NCI-H748 (cell line): ENCODE measurements at regions not wholly inside any gene's neighbourhood (a gene's known extent, or its start where the extent isn't known, plus 50 kb on each side); places are given as distances from the start of the nearest gene placed in this dataset.
A peak's percentile ranks its signal among the peaks of the same experiment; 100 is the strongest.

Source experiments
- DNase-seq: peaks from one replicate; lab custom pipeline; 2025; ENCODE audit not compliant: unreplicated experiment; lab: John Stamatoyannopoulos, UW

- no peak for DNase-seq
Measured at GRCh38 chr18:75553021-75553420, 125.5 kb upstream of the SMIM21 start.

GRCh38 chr18:75551071-75551470 is 123.6 kb upstream of the SMIM21 start:
- no peak for DNase-seq

DNA sequence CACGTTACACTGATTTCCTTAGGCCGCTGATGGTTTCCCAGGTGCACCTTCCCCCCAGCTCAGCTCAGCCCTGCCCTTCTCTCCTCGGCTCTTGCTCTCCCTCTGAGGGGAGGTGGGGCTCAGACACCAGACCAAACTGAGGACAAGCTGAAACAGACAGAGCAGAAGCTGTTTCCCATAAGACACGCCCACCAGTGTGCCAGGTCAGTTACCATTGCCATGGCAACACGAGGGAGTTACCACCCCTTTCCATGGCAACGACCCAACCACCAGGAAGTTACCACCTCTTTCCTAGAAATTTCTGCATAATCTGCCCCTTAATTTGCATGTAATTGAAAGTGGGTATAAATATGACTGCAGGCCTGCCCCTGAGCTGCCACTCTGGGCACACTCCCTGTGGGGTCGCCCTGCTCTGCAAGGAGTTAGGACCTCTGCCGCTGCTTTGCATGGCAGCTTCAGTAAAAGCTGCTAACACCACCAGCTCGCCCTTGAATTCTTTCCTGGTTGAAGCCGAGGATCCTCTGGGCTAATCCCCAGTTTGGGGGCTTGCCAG is 120.9 kb upstream of the SMIM21 start:
- DNase-seq = peak; percentile 92

GRCh38 chr18:75546964-75547363 is 119.5 kb upstream of the SMIM21 start:
- DNase-seq = no peak

- DNase-seq = no peak
Measured at GRCh38 chr18:75545189-75545588, 117.7 kb upstream of the SMIM21 start.

DNA sequence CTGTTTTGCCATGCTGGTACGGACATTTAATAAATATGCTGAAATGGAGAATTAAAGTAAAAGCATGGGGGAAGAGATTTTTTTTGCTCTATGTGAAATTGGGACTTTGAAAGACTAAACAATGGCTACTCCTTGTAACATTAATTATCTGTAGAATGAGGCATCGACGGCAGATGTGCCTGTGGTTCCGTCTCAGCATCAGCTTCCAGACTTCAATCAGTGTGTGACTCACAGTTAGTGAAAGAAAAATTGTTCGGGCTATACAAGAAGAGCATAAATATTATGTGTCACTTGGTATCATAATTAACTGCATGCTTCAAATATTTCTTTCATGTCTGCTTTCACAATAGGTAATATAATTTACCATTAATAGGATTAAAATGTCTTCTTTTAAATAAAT is 117.0 kb upstream of the SMIM21 start:
- no peak for DNase-seq

DNA sequence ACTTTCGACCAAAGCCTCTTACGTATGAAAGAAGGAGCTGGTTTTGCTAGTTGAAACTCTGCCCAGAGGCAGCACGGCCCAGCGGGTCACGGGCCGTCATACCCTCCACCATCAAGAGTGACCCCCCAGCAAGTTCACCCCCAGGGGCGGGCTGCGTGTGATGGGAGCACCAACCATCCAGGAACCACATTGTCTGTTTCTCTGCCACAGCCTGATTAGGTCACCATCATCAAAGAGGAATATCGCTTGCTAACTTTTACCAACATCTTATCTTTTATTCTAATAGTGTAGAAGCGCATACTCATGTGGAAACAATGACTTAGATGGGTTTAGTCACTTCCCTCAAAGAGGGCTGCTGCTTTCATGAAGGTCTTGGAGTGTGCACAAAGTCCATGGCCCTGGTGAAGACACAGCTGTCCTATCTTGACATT is 116.6 kb upstream of the SMIM21 start:
- no peak for DNase-seq

- no peak for DNase-seq
Measured at GRCh38 chr18:75538727-75539126, 111.2 kb upstream of the SMIM21 start.

DNA sequence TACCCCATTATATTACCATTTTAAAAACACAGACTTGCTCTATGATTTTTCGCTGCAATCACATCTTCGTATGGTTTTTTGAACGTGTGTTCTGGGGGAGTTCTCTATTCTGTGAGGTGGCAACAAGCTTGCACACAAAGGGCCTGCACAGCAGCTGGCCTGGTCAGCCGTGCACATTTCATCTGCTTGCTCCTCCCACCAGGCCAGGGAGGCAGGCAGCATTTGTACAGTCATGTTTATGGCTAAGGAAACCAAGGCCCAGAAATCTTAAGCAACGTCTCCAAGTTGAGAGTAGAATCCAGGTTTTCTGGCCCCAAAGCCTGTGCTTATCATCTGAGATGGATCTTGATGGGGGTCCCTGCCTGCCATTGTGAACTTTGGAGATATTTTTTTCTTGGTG is 106.4 kb upstream of the SMIM21 start:
- DNase-seq = no peak

DNA sequence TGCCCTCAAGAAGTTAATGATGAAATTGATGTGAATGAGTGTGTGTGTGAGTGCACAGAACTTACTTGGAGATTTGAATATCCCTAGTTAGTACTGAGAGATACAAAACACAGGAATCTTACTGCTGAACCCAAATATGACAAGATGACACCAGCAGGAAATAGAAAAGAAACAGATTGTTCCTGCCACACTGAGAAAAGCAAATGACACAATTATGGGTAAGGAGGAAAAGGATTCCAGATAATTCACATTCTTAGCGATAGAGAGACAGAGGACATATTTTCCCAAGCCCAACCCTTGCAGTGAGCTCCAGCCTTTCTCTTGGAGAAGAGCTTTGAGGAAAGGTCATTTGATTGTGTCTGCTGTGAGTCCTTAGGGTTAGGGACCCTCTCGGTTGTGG is 105.7 kb upstream of the SMIM21 start:
- no peak for DNase-seq

DNA sequence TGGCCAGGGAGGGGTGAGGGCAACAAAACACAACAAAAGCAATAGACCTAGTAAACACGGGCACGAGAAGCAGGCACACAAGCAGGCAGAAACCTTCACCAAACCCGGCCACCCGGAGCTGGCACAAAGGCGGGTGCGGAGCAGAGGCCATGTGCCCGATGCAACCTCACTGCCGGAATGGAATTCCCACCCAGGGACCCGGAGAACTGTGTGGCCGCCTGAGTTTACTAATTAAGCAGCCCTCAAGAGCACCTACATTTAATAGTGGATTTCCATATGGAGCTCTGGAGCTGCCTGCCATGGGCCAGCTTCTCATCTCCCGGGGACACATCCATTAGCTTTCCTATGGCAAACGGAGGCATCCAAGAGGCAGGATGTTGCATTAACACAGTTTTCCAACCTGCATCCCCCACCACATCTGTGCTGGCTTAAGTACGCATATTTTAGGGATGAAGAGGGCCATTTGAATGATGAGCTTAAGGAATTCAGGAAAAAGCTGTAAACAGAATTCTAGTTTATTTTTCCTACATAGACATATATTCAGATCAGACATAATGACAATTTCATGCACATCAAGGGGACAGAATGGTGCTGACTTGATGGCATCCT is 104.5 kb upstream of the SMIM21 start:
- no peak for DNase-seq

DNA sequence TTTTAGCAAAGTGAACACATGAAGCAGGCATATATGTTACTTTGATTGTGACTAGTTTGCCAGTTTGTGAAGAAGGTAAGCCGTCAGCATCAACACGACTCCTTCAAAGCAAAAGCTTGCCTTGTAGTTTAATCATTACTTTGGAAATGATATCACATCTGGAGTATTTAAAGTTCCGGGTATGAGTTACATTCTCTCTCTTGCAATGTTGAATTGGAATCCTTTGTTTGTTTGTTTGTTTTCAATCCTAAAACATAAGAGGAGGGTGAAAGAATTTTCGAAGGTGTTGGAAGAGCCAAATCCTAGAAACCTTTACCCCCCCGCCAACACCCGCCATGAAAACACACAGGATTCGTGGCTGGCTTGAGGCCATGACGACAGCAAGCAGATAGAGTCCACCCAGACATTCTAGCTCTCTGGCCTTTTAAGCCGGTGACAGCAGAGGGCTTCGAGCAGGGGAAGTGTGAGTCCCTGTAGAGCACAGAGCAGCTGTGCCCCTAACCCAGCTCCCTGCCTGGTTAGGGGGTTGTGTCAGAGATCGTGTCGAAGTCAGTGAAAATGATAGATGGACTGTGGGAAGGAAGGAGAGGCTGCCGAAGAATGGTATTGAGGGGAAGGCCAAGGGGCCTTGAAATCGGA is 103.8 kb upstream of the SMIM21 start:
- DNase-seq = no peak

DNA sequence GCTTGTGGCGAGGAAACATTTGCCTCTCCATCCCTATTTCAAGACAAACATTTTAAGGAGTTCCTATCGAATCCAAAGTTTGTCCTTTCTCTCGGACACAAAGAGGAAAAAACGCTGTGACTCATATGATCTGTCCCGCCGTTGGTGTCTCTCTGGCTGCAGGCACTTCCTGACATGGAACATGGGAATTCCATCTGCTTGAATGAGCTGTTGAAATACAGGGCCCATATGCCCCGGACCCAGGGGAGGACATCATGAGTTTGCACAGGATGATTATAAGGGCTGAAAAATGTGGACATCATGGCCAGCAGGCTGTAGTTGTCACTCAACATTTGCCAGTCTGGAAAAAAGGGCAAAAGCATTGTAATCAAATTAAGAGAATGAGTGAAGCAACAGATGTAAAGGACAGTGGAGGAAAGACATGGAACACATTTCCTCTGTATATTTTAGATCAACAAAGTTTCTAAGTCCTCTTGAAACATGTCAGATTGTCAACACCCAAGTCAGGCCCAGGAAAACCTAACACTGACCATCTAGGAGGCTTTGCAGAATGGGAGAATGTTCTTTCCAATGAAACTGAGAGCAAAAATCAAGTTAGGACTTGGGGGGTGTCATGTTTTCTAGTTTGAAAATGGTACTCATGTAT is 103.2 kb upstream of the SMIM21 start:
- DNase-seq = no peak

- no peak for DNase-seq
Measured at GRCh38 chr18:75530118-75530517, 102.6 kb upstream of the SMIM21 start.

GRCh38 chr18:75529394-75529793 is 101.9 kb upstream of the SMIM21 start:
- no peak for DNase-seq

DNA sequence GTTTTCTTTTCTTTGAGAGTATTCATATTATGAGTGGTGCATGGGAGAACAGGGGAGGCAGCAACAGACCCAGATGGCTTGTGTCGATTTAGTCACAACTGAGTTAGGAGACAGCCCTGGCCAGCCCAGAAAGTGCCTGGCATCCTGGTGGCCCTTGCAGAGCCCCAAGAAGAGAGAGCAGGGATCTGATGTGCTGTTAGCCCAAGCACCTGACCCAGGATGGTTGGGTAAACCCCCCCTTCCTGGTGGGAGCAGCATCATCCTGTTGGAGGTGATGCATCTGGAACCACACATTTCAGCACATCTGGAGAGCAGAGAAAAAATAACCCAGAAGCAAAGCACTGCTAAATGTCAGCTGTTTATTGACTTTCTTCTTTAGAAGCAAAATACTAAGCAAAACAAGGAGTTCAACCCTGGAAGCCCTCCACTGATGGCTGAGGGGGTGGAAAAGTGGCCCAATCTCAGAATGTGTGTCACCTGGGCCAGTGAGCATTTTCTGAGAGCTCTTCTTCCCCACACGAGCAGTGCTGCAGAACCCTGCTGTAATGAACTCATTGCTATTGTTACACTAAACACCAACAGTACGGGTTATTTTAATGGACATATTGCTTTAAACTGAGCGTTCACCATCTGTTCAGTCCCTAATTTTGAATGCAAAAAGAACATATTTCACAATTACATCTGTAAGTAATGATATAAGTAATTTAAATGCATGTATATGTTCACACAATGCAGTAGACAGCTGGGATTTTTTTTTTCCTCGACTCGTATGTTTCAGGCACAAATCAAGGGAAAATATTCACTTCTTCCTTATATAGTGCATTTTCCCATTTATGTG is 100.6 kb upstream of the SMIM21 start:
- DNase-seq = no peak

DNA sequence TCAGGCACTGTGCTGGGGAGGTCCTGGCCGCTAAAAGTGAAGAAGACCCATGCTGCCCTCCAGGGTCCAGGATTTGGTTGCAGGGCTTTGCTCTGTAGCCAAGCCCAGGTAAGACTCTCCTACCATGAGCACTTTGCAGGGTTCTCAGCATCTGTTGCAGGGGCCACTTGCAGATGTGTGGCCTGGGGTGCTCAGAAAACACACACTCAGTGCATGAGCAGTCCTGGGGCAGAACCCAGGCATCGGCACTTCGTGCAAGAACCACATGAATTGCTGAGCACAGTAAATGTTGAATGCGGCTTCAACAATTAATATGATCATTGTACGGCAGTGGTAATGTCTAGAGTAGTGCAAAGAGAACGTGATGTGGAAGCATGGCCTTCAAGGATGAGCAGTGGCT is 98.5 kb upstream of the SMIM21 start:
- no peak for DNase-seq

- DNase-seq = no peak
Measured at GRCh38 chr18:75525331-75525730, 97.8 kb upstream of the SMIM21 start.

DNA sequence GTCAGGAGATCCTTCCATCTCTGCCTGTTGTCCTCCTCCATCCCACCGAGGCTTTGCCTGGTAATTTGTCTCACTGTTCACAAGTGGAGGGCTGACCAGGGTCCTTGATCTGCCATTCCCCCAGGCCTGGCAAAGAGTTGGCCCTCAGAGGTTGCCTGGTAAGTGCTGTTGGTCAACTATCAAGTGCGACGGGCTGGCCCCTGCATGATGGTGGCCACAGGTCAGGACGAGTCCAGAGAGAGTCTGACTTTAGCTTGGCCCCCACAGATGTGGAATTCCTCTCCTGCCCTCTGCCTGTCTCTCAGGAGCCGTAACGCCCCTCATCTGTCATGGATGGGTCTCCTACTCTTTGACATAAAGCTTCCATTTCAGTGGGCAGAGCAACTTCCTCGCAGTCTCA is 97.3 kb upstream of the SMIM21 start:
- DNase-seq = no peak

GRCh38 chr18:75524181-75524580 is 96.7 kb upstream of the SMIM21 start:
- no peak for DNase-seq

GRCh38 chr18:75521816-75522215 is 94.3 kb upstream of the SMIM21 start:
- DNase-seq = no peak
